Thymus (tissue), 11 donors: ENCODE measurements at regions not wholly inside any gene's neighbourhood (a gene's known extent, or its start where the extent isn't known, plus 50 kb on each side); places are given as distances from the start of the nearest gene placed in this dataset.

Experiments used
- DNase-seq, 9 donors: peaks; one replicate each; pipeline ENCODE4 v3.0.0-alpha.2; 2013; ENCODE audit warnings: low spot score in 9 of 9, low read depth in 6 of 9, missing footprints in 1 of 9
- H3K27ac ChIP-seq, 2 donors: one replicate each; pipeline ENCODE4 v1.5.1; 2013; ENCODE audit warnings: control low read depth in 1 of 2, low read depth in 1 of 2, low read length in 1 of 2, mild to moderate bottlenecking in 1 of 2, moderate library complexity in 1 of 2
- H3K27me3 ChIP-seq, 2 donors: one replicate each; pipeline ENCODE4 v1.5.1; 2013; ENCODE audit warnings: low read length in 1 of 2; ENCODE audit not compliant: control insufficient read depth in 2 of 2, insufficient read depth in 1 of 2
- H3K36me3 ChIP-seq, 2 donors: one replicate each; pipeline ENCODE4 v1.5.1; 2013; ENCODE audit warnings: low read length in 1 of 2, mild to moderate bottlenecking in 1 of 2, moderate library complexity in 1 of 2; ENCODE audit not compliant: control insufficient read depth in 2 of 2, insufficient read depth in 2 of 2
- H3K4me1 ChIP-seq, 2 donors: one replicate each; pipeline ENCODE4 v1.5.1; 2013; ENCODE audit warnings: low read length in 2 of 2; ENCODE audit not compliant: control insufficient read depth in 2 of 2, insufficient read depth in 2 of 2
- H3K4me3 ChIP-seq, 2 donors: one replicate each; pipeline ENCODE4 v1.5.1; 2013; ENCODE audit warnings: low read length in 2 of 2, control low read depth in 1 of 2, mild to moderate bottlenecking in 1 of 2
- H3K9me3 ChIP-seq, 2 donors: one replicate each; pipeline ENCODE4 v1.5.1; 2013; ENCODE audit warnings: low read length in 1 of 2, mild to moderate bottlenecking in 1 of 2; ENCODE audit not compliant: control insufficient read depth in 2 of 2, insufficient read depth in 1 of 2
- WGBS: extraction: QIAGEN DNeasy Blood & Tissue Kit; methylation state at CpG from one replicate; pipeline ENCODE4 v1.1.7; 2013; 5-methylcytosine and 5-hydroxymethylcytosine counted together
- donor health status: healthy.

DNA sequence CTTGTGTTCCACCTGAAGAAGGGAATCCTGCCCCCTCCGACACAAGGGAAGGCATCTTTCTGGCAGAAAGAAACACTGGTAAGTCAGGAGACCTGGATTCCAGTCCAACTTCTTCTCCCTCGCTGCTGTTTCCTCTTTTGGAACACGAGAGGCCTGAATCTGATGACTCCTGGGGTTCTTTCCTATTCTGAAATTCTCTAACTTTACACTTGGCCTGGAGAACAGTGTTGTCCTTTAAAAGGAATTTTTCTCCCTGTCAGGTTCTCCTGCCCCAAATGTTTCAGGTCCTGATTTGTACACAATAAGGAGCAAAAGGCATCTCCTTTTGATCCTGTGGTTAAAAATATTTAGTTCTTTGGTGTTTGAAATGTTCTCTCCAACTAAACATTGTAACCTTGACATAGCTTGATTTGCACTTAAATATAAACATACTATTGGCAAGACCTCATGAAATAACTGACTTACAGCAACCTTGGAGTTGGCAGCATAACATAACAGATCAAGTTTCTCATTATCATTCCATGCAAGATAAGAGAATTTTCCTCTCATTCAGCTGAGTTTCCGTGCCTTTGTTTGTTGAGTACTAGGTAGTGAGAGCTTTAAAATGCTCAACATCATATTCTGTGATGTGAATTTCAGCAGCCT lies 244.8 kb downstream of the COG6 start:
- no peaks in the 10 kb centered on the region for H3K9me3 ChIP-seq
- no peak overlapping the region for H3K4me3 ChIP-seq
- 91% methylated on average over 4 of the region's 4 CpGs for WGBS
- DNase-seq: no peak
- H3K36me3 ChIP-seq: no peaks in the 10 kb centered on the region
- no peaks in the 10 kb centered on the region for H3K27me3 ChIP-seq
- no peaks in the 10 kb centered on the region for H3K4me1 ChIP-seq
- H3K27ac ChIP-seq: no peak overlapping the region

DNA sequence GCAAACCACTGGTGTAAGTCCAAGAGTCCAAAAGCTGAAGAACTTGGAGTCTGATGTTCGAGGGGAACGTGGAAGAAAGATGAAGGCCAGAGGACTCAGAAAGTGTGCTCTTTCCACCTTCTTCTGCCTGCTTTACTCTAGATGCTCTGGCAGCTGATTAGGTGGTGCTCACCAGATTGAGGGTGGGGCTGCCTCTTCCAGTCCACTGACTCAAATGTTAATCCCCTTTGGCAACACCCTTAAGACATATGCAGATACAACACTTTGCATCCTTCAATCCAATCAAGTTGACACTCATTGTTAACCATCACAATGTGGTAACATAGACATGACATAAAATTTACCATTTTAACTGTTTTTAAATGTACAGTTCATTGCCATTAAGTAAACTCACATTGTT lies 249.5 kb downstream of the COG6 start:
- no peaks in the 10 kb centered on the region for H3K4me1 ChIP-seq
- WGBS: 99% methylated on average over 2 of the region's 2 CpGs
- no peak overlapping the region for H3K27ac ChIP-seq
- no peaks in the 10 kb centered on the region for H3K36me3 ChIP-seq
- DNase-seq: no peak
- H3K4me3 ChIP-seq: no peak overlapping the region
- H3K9me3 ChIP-seq: no peaks in the 10 kb centered on the region
- no peaks in the 10 kb centered on the region for H3K27me3 ChIP-seq

DNA sequence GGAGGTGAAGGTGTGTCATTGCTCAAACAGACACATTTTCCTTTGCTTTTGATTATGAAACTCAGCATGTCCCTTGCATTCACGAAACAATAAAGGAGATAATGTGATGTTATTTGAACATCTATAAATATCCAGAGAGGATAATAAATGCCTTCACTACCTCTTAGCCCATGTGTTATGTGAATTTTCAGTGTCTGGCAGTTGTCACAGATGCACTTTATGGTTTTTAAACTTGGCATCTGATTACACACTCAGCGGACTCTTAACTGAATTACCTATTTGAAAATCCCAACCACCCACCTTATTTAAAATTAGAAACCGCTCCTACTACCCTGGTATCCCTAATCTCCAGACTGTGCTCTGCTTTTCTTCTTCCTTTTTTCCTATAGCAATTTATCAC lies 254.2 kb downstream of the COG6 start:
- no peaks in the 10 kb centered on the region for H3K27me3 ChIP-seq
- no peaks in the 10 kb centered on the region for H3K9me3 ChIP-seq
- 97% methylated on average over 3 of the region's 3 CpGs for WGBS
- no peak for DNase-seq
- no peak overlapping the region for H3K4me3 ChIP-seq
- no peaks in the 10 kb centered on the region for H3K4me1 ChIP-seq
- no peak overlapping the region for H3K27ac ChIP-seq
- no peaks in the 10 kb centered on the region for H3K36me3 ChIP-seq

DNA sequence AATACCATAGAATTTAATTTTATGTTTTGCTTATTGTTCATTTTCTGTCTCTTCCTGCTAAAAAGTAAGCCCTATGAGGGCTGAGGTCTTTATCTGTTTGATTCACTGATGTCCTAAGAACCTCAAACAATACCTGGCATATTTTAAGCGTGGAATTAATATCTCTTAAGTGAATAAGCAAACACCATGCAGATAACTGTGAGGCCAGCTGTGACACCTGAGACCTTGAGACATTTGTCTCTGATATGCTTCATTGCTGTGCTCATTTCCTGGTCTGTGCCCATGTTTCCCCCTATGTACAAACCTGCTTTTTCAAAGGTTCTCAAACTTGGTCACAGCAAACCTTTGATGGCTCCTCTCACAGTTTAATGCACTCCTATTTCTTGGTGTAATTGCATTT lies 254.6 kb downstream of the COG6 start:
- H3K27ac ChIP-seq: no peak overlapping the region
- H3K4me1 ChIP-seq: no peaks in the 10 kb centered on the region
- no peaks in the 10 kb centered on the region for H3K27me3 ChIP-seq
- DNase-seq: no peak
- H3K4me3 ChIP-seq: no peak overlapping the region
- 98% methylated on average over 1 of the region's 1 CpG for WGBS
- no peaks in the 10 kb centered on the region for H3K36me3 ChIP-seq
- H3K9me3 ChIP-seq: no peaks in the 10 kb centered on the region

DNA sequence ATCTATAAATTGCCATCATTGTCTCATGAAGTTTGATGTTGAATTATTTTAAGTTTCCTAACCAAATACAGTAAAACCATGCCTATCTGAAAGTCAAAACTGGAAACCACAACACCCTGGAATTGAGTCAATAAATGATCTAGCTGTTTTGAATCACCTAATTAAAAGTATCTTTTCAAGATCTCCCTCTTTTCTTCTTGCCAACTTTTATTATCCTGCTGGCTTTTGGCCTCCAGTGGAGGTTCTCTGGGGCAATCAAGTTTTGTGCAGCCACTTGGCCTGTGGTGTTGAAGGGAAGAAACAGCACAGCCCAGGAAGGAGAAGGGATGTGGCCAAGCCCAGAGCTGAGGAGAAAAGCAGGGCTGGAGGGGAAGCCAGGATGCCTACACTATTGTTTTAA lies 255.4 kb downstream of the COG6 start:
- no peak overlapping the region for H3K27ac ChIP-seq
- no peaks in the 10 kb centered on the region for H3K27me3 ChIP-seq
- H3K36me3 ChIP-seq: no peaks in the 10 kb centered on the region
- DNase-seq: no peak
- H3K9me3 ChIP-seq: no peaks in the 10 kb centered on the region
- no peak overlapping the region for H3K4me3 ChIP-seq
- H3K4me1 ChIP-seq: no peaks in the 10 kb centered on the region

DNA sequence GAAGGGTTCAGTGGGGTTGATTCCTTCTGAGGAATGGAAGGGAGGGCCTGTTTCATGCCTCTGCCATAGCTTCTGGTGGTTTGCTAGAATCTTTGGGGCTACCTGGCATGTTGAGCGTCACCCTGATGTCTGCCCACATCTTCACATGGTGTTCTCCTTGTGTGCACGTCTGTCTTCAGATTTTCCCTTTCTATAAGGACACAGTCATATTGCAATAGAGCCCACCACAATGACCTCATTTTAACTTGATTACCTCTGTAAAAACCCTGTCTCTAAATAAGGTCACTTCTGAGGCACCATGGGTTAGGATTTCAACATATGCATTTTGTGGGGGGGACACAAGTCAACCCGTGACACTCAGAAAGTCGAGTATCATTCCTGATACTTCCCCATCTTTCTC lies 257.9 kb downstream of the COG6 start:
- 98% methylated on average over 4 of the region's 4 CpGs for WGBS
- no peak overlapping the region for H3K4me3 ChIP-seq
- no peak overlapping the region for H3K27ac ChIP-seq
- H3K4me1 ChIP-seq: no peaks in the 10 kb centered on the region
- H3K27me3 ChIP-seq: no peaks in the 10 kb centered on the region
- no peaks in the 10 kb centered on the region for H3K36me3 ChIP-seq
- H3K9me3 ChIP-seq: no peaks in the 10 kb centered on the region
- DNase-seq: no peak

DNA sequence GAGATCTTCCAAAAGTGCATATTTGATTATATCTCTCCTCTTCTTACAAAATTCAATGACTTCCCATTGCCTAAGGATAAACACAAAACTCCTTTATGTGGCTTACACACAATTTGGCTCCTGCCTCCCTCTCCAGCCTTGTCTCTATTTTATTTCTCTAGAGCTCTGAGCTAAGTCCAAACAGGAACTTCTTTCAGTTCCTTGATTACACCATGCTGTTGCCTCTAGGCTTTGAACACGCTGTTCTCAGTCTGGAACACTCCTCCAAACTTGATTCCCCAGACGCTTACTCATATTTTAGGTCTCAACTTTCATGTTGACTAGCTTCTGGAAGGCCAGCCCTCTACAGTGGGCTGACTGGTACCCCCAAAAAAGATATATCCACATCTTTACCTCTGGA lies 258.5 kb downstream of the COG6 start:
- Histone ChIP-seq H3K36me3 (no peaks in the 10 kb centered on the region), H3K9me3 (no peaks in the 10 kb centered on the region), H3K27ac (no peak overlapping the region), H3K27me3 (no peaks in the 10 kb centered on the region), H3K4me1 (no peaks in the 10 kb centered on the region), H3K4me3 (no peak overlapping the region)
- 92% methylated on average over 2 of the region's 2 CpGs for WGBS
- DNase-seq: no peak

DNA sequence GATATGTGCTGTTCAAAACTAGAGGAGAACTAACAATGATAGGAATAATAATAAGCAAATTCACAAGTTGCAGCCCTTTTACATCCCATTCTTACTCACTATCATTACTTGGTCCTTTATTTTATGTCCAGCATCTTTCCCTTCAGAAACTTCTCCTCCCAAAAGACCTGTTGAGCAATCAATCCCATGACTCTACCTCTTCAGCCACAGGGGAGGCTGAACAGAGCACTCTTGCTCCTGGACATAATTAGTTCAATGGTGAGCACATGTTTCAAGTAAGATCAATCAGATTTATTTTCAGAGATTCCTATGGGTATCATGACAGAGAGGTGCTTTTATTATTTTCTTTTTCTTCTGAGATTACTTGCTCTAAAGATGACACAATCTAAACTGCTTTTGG lies 260.0 kb downstream of the COG6 start:
- no peak overlapping the region for H3K27ac ChIP-seq
- no peaks in the 10 kb centered on the region for H3K9me3 ChIP-seq
- H3K27me3 ChIP-seq: no peaks in the 10 kb centered on the region
- DNase-seq: no peak
- no peaks in the 10 kb centered on the region for H3K4me1 ChIP-seq
- no peaks in the 10 kb centered on the region for H3K36me3 ChIP-seq
- H3K4me3 ChIP-seq: no peak overlapping the region

DNA sequence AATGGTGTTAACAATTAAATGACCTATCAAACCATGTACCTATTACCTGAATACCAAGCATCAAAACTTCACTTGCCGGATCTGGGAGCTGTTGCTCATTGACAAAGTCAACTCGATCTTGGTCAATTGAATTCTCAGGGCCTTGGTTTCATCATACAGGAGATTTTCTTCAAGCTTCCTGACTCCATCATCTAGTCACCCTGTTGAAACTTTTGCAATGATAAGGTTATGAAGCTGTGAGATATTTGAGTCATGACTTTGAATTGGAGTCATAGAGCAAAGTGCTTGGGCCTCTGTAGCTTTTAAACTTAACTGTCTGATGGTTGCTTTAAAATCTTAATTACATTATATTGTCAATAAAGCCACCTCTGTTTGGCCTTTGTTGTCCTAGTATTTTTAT lies 260.9 kb downstream of the COG6 start:
- Histone ChIP-seq H3K36me3 (no peaks in the 10 kb centered on the region), H3K27ac (no peak overlapping the region), H3K27me3 (no peaks in the 10 kb centered on the region), H3K4me1 (no peaks in the 10 kb centered on the region), H3K9me3 (no peaks in the 10 kb centered on the region), H3K4me3 (no peak overlapping the region)
- no peak for DNase-seq
- 98% methylated on average over 2 of the region's 2 CpGs for WGBS
